ENCODE measurements at regions not wholly inside any gene's neighbourhood (a gene's known extent, or its start where the extent isn't known, plus 50 kb on each side); places are given as distances from the start of the nearest gene placed in this dataset.

DNA sequence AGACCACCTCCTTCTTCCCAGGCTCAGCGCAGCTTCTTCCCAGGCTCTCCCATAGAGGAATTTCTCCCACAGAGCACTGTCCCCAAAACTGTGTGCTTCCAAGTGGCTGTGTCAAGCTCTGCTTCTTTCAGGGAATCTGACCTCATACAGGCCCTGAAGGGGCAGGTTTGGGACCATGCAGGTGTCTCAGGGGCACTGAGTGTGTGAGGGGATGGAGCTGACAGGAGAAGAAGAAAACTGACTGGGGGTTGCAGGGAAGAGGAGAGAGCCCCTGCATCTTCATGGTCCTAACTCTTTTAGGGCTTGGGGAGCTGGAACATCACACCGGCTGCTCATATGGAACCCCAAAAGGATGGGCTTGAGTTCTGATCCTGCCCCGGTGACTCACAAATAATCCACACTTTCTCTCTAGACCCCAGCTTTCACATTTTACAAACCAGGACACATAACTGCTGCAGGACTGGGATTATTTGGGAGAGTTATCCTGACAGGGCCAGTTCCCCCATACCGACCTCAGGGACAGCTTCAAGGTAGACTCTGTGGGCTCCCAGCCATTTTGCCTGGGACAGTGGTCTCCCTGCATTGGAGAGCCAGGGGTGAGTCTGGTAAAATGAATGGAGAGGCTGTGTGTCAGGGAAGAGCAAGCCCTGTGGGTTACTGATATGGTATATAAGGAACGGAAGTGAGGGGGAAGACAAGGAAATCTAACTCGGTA, 316.1 kb downstream of the TLE3 start:
- DNase-seq, result no peak

DNA sequence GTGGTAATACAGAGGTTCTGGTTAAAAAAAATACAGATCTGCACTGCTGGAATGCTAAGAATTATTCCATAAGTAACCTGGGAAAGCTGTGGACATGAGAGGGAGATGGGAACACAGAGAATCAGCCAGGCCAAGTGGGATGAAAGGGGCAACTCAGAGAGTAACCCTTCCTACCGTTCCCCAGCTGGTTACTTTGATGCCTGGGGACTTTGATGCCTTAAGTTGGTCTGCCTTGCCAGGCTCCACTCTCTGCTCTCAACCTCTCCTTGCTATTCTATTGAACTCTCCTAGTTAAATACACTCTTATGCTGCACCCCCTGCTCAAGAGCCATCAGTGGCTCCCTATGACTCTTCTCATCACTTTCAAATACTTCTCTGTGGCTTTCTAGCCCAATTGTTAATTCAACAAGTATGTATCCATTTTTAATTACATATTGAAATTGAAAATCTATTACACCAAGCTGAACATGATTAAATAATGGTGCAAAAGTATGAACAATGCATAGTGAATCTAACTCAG, 315.5 kb downstream of the TLE3 start:
- DNase-seq, result no peak

DNA sequence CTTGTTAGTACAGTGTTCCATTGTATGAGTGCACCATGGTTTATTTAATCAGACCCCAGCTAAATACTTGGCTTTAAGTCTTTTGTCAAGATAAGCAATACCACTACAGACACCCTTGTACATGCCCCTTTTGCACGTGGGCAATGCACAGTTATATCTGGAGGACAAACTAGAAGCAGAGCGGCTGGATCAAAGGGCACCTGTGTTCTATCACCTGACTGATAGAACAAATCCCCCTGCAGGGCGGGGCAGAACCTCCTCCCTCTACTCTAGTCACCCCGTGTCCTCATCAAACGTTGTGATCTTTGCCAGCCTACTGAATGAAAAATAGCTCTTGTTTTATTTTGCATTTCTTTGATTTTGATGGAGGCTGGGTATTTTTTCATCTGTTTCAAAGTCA, 314.9 kb downstream of the TLE3 start:
- peak; percentile 38 for DNase-seq

DNA sequence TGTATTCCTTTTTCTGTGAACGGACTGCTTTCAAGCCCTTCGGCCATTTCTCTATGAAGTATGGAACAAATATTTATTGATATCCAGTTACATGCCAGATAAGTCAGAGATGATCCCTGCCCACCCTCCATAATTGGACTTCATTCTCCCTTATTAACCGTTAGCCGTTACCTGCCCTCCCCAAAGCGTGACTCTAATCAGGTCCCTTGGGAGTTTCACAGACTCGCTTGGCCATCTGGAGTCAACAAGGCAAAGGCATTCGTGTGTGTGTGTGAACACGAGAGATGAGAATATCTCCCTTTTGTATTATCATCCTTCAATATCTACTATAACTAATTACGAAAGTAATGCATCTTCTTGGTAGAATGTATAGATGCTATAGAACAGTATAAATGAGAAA, 314.5 kb downstream of the TLE3 start:
- no peak for DNase-seq

DNA sequence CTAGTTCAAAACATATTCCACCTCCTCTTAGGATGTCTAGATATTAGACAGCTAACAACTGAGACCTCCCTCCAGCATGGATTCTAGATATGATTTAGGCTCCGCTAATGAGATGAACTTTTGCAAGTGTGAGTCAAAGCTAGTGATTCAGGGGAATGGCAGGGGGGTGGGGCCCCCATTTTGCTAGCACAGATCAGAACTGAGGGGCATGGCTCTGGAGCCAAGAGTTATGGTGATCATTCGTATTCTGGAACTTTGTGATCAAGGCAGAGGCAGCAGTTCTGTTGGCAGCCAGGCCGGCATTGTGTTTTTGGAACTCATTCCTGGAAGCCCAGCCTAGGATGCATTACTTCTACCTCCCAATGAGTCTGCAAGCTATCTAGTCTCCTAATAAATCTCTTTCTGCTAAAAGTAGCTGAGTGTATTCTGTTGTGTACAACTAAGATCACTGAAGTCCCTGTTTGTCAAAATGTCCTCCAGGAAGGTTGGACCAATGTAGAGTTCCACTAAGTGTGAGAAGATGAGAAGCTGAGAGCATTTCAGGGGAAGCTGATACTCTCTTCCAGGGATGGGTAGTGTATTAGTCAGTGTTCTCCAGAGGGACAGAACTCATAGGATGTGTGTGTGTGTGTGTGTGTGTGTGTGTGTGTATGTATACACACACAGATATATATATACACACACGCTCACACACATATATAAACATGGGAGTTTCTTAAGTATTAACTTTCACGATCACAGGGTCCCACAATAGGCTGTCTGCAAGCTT, 312.7 kb downstream of the TLE3 start:
- DNase-seq, result no peak

DNA sequence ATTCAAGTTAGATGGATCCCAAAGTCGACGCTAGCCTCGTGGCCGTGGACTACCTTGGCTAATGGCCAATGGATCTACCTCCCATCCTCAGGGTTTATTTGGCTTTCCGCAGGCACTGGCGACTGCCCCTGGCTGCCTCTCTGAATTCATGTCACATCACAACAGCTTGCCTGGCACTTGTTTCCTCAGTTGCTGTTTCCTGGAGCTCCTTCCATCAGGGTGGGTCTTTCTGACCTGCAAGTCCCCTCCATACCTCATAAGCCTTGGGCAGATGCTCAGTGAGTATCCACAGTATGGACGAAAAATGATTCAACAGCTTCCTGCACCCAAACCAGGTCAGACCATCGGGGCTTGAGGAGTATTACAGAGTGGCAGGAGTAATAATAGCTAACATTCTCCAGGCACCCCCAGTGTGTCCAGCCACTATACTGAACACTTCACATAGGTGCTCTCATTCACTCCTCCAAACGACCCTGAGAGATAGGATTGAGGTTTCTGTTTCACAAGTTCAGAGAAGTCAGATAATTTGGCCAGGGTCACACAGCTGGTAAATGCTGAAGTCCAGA, 311.5 kb downstream of the TLE3 start:
- no peak for DNase-seq

DNA sequence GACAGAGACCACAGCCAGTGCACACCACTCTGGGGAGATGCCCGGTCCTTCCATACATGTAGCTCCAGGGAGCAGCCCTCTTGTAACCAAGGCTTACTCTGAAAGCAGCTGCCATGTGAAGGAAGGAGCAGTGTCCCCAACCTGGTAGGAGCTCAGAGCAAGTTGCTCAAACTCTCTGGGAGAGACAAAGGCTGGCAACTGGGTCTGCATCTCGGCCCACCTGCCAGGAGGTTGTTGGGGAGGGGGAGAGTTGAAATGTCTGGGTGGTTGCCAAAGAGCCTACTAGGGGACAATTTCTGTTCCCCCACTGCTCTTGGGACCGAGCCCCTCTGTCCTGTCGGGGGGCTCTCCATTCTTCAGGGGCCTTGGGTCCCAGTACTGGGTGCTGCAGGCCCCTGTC, 309.9 kb downstream of the TLE3 start:
- no peak for DNase-seq

DNA sequence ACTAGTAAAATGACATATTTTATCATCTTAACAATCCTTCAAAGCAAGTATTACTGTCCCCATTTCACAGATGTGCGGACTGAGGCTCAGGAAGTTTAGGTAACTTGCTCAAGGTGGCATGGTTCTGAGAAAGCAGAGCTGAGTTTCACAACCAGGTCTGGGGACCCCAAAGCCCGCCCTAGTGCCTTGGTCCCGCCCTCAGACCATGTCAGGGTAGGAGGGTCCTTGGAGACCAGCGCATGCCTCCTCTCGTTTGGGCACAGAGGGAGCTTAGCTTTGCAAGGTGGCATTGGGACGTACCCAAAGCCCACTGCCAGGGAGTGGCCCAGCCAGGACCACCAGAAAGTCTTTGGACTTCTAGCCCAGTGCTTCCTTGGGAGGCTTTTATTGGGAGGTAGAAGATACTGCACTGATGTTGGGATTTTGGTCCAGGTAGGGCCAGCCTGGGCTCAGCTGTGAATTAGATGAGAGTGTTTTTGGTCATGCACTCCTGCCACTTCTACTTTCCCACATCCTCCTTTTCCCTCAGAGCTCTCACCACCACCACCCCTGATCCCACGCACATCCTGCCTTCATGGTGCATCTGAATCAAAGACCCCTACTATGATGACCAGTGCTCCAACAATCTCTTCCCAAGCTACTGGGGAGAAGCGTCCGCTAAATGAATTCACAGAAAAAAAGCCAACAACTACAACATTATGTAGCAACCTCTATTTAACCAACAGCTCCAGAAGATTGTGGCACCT, 307.9 kb downstream of the TLE3 start:
- DNase-seq, result no peak

DNA sequence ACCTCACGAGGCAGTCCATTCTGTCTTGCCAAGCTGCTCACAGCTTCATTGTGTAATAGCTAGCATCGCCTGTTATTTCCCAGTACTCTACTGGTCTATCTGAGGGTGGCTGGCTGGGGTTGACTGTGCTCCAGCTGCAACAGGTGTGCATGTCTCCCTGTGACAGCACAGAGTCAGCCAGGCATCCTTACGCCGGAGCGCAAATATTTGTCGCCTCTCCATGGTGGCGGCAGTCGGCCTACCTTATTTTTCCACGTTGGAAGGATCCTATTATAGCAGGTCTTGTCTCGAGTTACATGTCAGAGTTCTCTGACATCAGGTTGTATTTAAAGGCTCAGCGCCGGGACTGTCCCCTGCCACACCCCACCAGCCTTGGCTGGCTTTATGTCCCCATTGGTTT, 307.1 kb downstream of the TLE3 start:
- no peak for DNase-seq

DNA sequence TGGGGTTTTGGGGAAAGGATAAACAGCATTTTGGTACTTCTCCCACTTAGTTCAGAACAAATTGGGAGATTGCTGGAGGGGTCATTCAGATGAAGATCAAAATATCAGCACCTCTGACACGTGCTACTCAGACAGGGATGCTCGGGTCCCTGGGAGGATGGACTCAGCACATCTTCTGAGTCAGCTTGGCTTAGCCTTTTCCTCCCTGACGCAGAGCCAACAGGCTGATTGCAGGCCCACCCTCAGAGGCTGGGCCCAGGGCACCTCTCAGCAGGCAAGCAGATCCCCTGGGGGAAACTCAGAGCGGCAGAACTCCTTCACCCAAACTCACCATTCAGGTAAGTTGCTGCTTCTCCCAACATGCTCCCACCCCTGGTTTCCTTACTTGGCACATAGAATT, 304.9 kb downstream of the TLE3 start:
- no peak for DNase-seq

DNA sequence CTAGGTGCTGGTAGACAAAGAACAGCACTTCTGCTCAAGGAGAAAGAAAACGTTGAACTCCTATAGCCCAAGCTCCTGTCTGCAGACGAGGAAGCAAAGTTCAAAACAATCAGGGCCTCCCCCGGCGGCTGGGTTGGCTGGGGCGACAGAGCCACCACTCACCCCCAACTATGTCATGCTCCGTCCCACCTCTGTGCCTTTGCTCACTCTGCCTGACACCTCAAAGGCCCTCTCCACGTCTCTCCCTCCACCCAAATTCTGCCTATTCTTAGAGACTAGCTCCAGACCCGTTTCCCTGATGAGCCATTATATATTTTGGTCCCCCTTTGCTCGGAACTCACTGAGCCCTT, 304.3 kb downstream of the TLE3 start:
- DNase-seq, result no peak

DNA sequence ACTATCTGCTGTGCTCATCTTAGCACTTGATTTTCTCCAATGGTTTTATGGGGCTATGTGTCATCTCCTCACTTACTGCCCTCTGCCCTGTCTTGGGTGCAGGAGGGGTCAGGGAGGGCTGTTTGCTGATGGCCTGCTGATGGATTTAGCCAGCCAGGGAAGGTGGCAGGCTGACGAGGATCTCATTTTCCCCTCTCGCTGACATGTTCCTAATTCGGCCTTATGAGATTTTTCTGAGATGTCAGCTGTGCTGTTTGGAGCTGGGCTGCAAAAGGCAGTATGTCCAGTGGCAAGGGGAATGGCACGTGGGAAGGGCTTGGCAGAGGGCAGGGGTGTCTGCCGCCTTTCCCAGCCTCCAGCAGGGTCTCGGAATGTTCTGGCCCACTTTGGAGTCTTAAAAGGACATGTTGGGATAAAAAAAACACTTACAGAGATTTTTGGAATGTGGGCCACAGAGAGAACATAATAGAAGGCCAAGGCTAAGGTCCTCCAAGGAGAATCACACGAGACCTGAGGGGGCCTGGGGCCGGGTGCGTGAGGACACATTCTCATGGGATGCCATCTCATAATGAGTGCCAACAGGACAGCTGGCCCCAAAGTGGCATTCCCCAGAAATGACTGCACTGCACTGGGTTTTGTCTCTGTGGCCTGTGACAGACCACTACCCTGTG, 303.8 kb downstream of the TLE3 start:
- DNase-seq, result no peak

DNA sequence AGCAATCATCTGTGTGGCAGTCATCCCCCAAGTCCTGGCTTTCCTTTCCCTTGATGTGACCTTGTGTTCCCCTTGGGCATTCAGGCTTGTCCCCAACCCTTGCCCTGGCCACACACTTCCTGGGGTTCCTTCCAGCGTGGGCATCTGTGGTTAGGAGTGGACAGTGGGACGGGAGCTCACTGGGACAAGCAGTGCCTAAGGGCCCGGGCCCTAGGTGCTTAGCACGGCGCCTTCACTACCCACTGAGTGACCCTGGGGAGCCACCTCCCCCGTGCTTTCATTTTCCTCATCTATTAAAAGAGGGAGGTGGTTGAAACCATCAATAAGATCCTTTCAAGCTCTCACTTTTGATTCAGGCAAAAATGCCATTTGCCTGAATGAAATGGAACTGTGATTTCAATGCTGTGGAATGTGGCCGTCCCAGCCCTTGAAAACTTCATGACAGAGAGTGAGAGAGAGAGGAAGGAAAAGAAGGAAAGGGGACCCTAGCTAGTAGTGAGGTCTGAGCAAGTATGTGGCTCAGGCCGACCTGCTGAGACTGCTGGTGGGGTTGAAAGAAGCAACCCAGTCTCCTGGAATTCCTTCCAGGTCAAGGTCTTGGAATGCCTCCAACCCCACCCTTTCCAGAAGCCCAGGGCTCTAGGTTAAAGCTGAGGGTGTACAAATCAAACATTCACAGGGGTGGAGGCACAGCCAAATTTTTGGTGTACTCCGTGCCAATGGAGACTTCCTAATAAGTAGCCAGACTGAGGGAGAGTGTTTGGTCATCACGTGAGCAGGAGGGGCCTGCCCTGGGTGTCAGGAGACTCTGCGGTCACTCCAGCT, 302.9 kb downstream of the TLE3 start:
- no peak for DNase-seq

DNA sequence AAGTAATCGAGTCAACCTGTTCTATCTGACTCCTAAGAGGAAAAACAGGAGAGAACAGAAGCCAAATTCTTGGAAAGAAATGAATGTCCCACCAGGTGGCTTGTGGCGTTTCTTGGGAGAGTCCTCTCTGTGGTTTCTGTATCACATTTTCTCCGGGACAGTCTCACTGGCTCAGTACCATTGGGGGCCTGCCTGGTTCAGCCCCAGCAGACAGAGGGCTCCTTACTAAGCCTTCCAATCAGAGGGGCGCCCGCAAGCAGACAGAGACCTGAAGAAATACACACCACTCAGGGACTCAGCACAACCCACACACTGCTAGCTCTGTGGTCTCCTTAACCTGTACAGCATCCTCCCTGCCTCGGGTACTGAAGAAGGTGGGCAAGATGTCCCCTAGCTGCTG, 302.1 kb downstream of the TLE3 start:
- no peak for DNase-seq

DNA sequence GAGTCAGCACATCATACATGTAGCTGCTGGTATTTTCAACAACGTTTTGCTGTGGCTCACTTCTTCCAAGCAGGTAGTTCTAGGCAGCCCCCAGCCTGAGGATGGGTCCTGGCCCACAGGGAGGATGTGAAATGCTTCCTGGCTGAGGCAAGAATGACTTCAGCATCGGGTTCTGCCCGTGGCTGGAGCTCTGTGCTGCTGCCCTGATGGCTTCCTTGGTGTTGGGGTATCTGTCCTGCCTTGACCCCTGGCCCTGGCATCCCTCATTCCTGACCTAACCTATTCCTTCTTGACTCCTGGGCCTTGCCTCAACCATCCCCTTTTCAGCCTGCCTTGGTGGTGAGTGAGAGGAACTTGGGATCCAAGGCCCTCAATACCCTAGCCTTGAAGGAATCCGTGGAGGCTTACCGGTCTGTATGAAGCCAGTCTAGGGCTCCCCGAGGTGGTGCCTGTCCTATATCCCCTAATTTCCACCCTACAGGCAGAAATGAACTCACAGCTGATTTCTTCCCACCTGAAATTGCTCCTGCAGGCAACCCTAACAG, 300.6 kb downstream of the TLE3 start:
- no peak for DNase-seq

DNA sequence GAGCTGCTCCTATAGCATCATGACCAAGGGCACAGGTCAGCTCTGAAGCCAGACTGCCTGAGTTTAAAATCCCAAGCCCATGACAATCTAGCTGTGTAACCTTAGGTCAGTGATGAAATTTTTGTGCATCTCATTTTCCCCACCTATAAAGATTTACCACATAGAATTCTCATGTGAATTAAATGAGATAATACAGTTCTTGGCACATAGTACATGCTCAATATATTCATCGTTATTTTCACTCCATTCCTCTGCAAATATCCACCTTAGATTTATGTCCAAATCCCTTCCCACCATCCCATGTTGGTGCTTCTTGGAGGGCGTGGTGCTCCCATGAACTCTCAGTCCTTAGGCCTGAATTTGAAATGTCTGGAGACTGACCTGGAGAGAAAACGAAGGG, 300.1 kb downstream of the TLE3 start:
- no peak for DNase-seq

DNA sequence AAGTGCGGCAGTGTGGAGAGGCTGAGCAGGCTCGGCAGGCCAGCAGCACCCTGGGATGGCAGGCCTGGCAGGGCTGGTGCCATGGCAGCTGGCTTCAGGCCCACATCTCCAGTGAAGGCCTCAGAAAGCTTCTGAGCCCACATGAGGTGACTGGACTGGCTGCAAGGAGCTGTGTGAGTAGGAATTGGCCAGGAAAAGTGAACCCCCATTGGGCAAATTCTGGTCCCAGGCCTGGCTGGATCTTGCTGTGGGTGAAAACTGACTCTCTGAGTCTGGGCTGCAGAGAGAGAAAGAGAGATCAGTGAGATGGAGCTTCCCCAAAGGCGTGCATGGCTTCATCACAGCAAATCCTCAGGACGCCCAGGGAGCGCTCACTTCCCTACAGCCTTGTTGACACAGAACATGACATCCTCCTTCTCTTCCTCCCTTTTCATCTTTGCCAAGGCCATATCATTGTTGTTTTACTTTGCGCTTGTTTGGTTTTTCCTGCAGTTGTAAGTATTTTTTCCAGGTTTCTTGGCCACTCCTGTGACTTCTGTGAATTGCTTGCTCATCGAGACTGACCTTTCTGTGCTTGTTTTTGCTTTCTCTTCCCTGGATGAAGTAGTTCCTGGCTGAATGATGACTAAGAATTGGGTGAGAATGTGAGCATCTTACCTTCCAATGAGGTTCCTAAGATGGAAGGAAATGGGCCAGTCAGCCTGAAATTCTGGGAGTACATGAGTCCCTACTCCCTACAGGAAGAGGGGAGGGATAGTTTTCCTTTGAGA, 299.1 kb downstream of the TLE3 start:
- DNase-seq, result no peak

DNA sequence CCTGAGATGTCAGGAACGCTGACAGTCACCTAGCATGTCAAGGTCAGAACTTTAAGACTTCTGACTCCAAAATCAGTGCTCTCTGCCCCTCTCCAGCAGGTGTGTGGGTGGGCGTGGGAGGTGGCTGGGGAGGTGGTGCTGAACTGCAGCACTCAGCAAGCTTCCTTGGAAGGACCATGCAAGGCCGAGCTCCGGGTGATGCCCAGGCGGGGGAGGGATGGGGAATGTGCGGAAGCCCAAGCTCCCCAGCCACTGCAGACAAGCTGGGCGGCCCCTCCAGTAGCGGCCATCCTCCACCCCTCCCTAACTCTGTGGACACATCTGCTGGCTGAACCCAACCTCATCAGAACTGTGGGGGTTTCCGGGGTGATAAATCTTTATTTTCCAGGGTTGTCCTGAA, 296.6 kb downstream of the TLE3 start:
- no peak for DNase-seq

DNA sequence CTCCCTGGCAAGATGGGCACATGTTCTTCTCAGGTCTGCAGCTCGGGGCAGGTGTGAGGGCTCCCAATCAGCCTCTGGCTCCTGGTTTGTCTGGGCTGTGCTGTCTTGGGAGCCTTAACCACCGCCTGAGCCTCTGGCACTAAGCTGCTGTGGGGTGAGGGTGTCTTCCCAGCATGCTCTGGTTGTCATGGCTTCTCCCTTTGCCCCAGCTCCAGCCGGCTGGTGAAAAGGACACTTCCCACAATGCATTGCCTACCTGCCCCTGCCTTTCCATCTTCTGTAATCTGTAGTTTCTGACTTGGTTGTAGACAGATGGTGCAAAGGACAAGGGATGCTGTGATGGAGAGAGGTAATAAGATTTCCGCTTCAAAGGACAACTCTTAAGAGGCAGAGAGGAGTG, 295.3 kb downstream of the TLE3 start:
- DNase-seq, result no peak

DNA sequence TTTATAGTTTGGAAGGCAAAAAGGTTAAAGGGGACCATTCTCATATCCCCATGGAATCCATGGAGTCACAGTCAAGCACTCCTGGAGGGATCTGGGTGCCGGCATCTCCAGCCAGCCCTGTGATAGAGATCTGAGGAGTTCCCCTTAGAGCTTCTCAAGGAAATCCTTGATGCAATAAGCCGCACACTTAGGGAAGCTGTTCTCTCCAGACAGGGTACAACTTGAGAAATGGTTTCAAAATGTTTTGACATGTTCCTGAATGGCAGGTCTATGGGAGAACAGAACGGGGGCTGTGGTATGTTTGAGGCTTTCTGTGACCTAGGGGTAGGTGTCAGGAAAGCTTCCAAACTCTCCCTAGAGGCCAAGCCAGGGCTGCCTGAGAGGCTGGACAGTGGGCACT, 292.9 kb downstream of the TLE3 start:
- DNase-seq, result no peak

Measured in activated T-cell treated with anti-CD3 and anti-CD28 coated beads, Interleukin-2, amount 50 U/mL, for 1 hour (primary cell).